OCI-LY3 (cell line): ENCODE measurements at regions not wholly inside any gene's neighbourhood (a gene's known extent, or its start where the extent isn't known, plus 50 kb on each side); places are given as distances from the start of the nearest gene placed in this dataset.

Source experiments
- H2AFZ ChIP-seq: fragments of 200-600, 300-600 bp; shearing (Covaris generic); 2 replicates; pipeline ENCODE4 v1.6.0; 2014; ENCODE audit warnings: antibody characterized with exemption, low read depth, low read length
- H3K27ac ChIP-seq: fragments of 200-600, 300-600 bp; sonication (generic); 2 replicates; pipeline ENCODE4 v1.5.1; 2014; ENCODE audit warnings: mild to moderate bottlenecking, low read length, moderate library complexity, mixed read lengths
- H3K27me3 ChIP-seq: fragments of 200-600, 300-600 bp; sonication (generic); 2 replicates; pipeline ENCODE4 v1.6.1; 2014; ENCODE audit warnings: low read depth, low read length, mixed read lengths
- H3K36me3 ChIP-seq: fragments of 200-600, 300-600 bp; sonication (generic); replicated peaks from 2 replicates; pipeline ENCODE3; 2014; ENCODE audit warnings: low read depth, low read length, mixed read lengths
- H3K4me1 ChIP-seq: fragments of 300-600, 200-600 bp; sonication (generic); 2 replicates; pipeline ENCODE4 v1.6.1; 2014; ENCODE audit warnings: low read length, mixed read lengths
- H3K4me2 ChIP-seq: fragments of 200-600, 300-600 bp; sonication (generic); 2 replicates; pipeline ENCODE4 v1.6.1; 2014; ENCODE audit warnings: low read length, mixed read lengths
- H3K4me3 ChIP-seq: fragments of 300-600, 200-600 bp; sonication (generic); 2 replicates; pipeline ENCODE4 v1.5.1; 2014; ENCODE audit warnings: antibody characterized with exemption, mild to moderate bottlenecking, low read length, moderate library complexity
- H3K79me2 ChIP-seq: fragments of 300-600, 200-600 bp; shearing (Covaris generic); 2 replicates; pipeline ENCODE4 v1.6.1; 2014; ENCODE audit warnings: mild to moderate bottlenecking, low read length, mixed read lengths
- H3K9ac ChIP-seq: fragments of 300-600, 200-600 bp; shearing (Covaris generic); 2 replicates; pipeline ENCODE4 v1.6.0; 2014; ENCODE audit warnings: mild to moderate bottlenecking, low read length, moderate library complexity
- H3K9me3 ChIP-seq: fragments of 200-600, 300-600 bp; shearing (Covaris generic); 2 replicates; pipeline ENCODE4 v1.6.1; 2014; ENCODE audit warnings: low read length, mixed read lengths; ENCODE audit not compliant: insufficient read depth
- H4K20me1 ChIP-seq: fragments of 200-600, 300-600 bp; sonication (generic); 2 replicates; pipeline ENCODE4 v1.6.1; 2016; ENCODE audit warnings: low read length, mixed read lengths; ENCODE audit not compliant: insufficient read depth
- EZH2phosphoT487 ChIP-seq: fragments of 200-600 bp; shearing (Covaris generic); IDR thresholded peaks from 2 replicates; pipeline ENCODE4 v1.6.1; 2018; ENCODE audit warnings: antibody characterized with exemption, mixed run types, low read depth
- TF ChIP-seq, protein P1 (sequence below): fragments of 200-600, 300-600 bp; sonication (generic); IDR thresholded peaks from 2 replicates; pipeline ENCODE4 v1.5.1; 2014; ENCODE audit warnings: antibody characterized with exemption, low read length, low read depth

GRCh38 chr7:35336444-35336843 is 82.5 kb upstream of the TBX20 start:
- H3K4me2 ChIP-seq: no peak overlapping the region
- no peak overlapping the region for H2AFZ ChIP-seq
- TF ChIP-seq, protein P1, sequence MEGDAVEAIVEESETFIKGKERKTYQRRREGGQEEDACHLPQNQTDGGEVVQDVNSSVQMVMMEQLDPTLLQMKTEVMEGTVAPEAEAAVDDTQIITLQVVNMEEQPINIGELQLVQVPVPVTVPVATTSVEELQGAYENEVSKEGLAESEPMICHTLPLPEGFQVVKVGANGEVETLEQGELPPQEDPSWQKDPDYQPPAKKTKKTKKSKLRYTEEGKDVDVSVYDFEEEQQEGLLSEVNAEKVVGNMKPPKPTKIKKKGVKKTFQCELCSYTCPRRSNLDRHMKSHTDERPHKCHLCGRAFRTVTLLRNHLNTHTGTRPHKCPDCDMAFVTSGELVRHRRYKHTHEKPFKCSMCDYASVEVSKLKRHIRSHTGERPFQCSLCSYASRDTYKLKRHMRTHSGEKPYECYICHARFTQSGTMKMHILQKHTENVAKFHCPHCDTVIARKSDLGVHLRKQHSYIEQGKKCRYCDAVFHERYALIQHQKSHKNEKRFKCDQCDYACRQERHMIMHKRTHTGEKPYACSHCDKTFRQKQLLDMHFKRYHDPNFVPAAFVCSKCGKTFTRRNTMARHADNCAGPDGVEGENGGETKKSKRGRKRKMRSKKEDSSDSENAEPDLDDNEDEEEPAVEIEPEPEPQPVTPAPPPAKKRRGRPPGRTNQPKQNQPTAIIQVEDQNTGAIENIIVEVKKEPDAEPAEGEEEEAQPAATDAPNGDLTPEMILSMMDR: no peak
- no peak for TF ChIP-seq EZH2phosphoT487
- no peaks in the 10 kb centered on the region for H4K20me1 ChIP-seq
- no peak overlapping the region for H3K27ac ChIP-seq
- H3K27me3 ChIP-seq: peaks cover 13% of the 10 kb centered on the region; the same call in 1 of the 2 replicates
- H3K4me3 ChIP-seq: no peak overlapping the region
- H3K9ac ChIP-seq: no peak overlapping the region
- no peaks in the 10 kb centered on the region for H3K36me3 ChIP-seq
- no peaks in the 10 kb centered on the region for H3K79me2 ChIP-seq
- 0 out of 2 replicates have a peak, but pooled peaks cover 2% of the 10 kb centered on the region for H3K4me1 ChIP-seq
- H3K9me3 ChIP-seq: no peaks in the 10 kb centered on the region

GRCh38 chr7:35334506-35334905 is 80.6 kb upstream of the TBX20 start:
- H3K27ac ChIP-seq: no peak overlapping the region
- peaks cover 13% of the 10 kb centered on the region; the same call in 1 of the 2 replicates for H3K27me3 ChIP-seq
- no peak overlapping the region for H3K9ac ChIP-seq
- no peaks in the 10 kb centered on the region for H4K20me1 ChIP-seq
- TF ChIP-seq, protein P1: no peak
- no peak for TF ChIP-seq EZH2phosphoT487
- H3K9me3 ChIP-seq: no peaks in the 10 kb centered on the region
- H2AFZ ChIP-seq: no peak overlapping the region
- H3K36me3 ChIP-seq: no peaks in the 10 kb centered on the region
- H3K4me1 ChIP-seq: no peaks in the 10 kb centered on the region
- no peak overlapping the region for H3K4me2 ChIP-seq
- H3K4me3 ChIP-seq: no peak overlapping the region
- no peaks in the 10 kb centered on the region for H3K79me2 ChIP-seq

DNA sequence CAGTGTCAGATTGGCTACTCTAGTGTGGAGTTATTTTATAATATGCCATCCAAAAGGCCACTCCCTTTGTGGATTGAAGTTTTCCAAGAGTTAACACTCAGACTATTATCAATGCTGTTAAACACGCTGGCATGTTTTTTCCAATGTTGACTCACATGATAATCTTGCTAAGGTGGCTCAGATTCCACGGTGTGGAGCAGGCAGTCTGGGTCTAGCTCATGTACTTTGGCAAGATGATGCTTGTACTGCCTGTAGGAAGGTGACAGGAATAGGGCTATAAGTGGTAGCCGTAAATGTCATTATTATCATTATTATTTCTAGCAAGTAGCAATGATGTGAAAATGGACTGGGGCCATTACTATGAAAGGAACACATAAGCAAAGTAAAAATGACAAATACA is 79.4 kb upstream of the TBX20 start:
- no peak overlapping the region for H3K4me2 ChIP-seq
- no peak for TF ChIP-seq EZH2phosphoT487
- TF ChIP-seq, protein P1: no peak
- peaks cover 9% of the 10 kb centered on the region; the same call in 1 of the 2 replicates for H3K27me3 ChIP-seq
- H3K79me2 ChIP-seq: no peaks in the 10 kb centered on the region
- H3K9ac ChIP-seq: no peak overlapping the region
- H3K9me3 ChIP-seq: no peaks in the 10 kb centered on the region
- no peak overlapping the region for H2AFZ ChIP-seq
- no peak overlapping the region for H3K4me3 ChIP-seq
- no peaks in the 10 kb centered on the region for H3K4me1 ChIP-seq
- no peak overlapping the region for H3K27ac ChIP-seq
- H4K20me1 ChIP-seq: no peaks in the 10 kb centered on the region
- no peaks in the 10 kb centered on the region for H3K36me3 ChIP-seq

DNA sequence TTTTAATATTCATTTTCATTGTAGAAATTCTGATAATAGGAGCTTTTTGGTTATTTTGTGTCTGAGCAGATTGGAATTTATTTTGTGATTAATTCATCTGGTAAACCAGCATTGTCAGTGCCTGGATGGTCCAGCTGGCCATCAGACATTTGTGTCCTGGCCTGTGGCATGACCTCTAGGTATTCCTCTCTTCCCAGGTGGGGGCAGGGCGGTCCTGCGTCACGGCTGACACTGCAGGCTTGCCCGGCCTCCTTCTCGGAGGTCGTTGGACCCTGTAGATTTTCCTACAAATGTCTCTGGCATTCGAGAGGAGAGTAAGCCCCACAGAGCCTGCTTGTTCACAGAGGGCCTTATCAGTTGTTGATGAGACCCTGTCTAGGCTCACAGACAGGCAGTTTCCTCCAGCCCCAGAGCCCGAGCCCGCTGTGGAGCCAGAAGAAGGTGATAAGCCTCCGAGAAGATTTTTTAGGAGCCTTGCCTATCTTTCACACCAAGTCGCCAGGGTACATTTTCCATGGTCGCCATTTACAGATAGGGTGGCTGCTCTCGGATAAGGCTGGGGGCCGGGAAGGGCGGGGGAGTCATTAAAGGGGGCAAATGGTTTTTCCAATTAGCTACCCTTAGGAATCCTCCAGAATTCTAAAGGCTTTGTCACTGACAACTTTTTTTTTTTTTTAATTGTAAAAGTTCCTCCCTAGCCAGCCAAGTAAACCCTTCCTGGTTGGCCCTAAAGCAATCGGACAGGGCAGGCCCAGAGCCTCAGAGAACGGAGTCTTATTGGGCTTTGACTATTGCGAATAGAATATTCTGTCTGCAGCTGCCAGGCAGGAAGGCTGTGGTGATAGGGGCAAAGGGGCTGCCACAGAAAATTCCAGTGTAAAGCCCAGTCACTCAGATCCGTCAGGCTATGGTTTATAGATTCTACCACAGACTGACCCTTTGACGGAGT is 78.1 kb upstream of the TBX20 start:
- H3K79me2 ChIP-seq: no peaks in the 10 kb centered on the region
- no peaks in the 10 kb centered on the region for H3K4me1 ChIP-seq
- no peaks in the 10 kb centered on the region for H3K36me3 ChIP-seq
- H3K27ac ChIP-seq: no peak overlapping the region
- H2AFZ ChIP-seq: no peak overlapping the region
- no peaks in the 10 kb centered on the region for H3K9me3 ChIP-seq
- no peaks in the 10 kb centered on the region for H4K20me1 ChIP-seq
- H3K4me3 ChIP-seq: no peak overlapping the region
- no peak for TF ChIP-seq EZH2phosphoT487
- TF ChIP-seq, protein P1: no peak
- H3K9ac ChIP-seq: no peak overlapping the region
- peaks cover 11% of the 10 kb centered on the region; the same call in 1 of the 2 replicates for H3K27me3 ChIP-seq
- H3K4me2 ChIP-seq: no peak overlapping the region
